WI38 (cell line): ENCODE measurements at regions not wholly inside any gene's neighbourhood (a gene's known extent, or its start where the extent isn't known, plus 50 kb on each side); places are given as distances from the start of the nearest gene placed in this dataset.

ENCODE experiments used
- H3K4me3 ChIP-seq: 2 replicates; pipeline ENCODE4 v1.5.1; 2011; ENCODE audit warnings: low read depth, mild to moderate bottlenecking, control low read depth, low read length
- TF ChIP-seq, protein P1 (sequence below): IDR thresholded peaks from 2 replicates; pipeline ENCODE4 v1.5.1; 2012; ENCODE audit warnings: low read depth, mild to moderate bottlenecking, control low read depth, low read length

GRCh38 chr9:80503671-80504281, 932.0 kb downstream of the TLE4 start:
- no peak overlapping the region for H3K4me3 ChIP-seq
- TF ChIP-seq, protein P1, sequence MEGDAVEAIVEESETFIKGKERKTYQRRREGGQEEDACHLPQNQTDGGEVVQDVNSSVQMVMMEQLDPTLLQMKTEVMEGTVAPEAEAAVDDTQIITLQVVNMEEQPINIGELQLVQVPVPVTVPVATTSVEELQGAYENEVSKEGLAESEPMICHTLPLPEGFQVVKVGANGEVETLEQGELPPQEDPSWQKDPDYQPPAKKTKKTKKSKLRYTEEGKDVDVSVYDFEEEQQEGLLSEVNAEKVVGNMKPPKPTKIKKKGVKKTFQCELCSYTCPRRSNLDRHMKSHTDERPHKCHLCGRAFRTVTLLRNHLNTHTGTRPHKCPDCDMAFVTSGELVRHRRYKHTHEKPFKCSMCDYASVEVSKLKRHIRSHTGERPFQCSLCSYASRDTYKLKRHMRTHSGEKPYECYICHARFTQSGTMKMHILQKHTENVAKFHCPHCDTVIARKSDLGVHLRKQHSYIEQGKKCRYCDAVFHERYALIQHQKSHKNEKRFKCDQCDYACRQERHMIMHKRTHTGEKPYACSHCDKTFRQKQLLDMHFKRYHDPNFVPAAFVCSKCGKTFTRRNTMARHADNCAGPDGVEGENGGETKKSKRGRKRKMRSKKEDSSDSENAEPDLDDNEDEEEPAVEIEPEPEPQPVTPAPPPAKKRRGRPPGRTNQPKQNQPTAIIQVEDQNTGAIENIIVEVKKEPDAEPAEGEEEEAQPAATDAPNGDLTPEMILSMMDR: no peak

GRCh38 chr9:80502306-80502705, 930.5 kb downstream of the TLE4 start:
- TF ChIP-seq, protein P1: no peak
- no peak overlapping the region for H3K4me3 ChIP-seq

DNA sequence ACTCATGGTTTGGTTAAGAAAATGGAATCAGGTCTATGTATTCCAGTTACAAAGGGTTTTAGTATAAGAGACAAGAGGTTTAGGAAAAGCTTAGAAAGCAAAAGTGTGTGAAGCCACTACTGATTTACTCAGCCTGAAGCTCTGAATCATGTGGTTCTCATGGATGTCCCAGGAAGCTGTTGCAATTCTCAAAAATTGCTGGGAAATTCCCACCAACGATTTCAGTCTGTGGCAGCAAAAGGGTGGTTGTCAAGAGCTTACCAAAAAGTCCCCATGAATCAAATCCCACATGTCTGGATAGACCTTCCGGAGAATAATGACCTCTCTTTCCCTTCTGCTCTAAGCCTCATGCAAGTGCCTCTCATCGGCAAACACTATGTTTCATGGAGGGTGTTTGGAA, 929.9 kb downstream of the TLE4 start:
- H3K4me3 ChIP-seq: no peak overlapping the region
- TF ChIP-seq, protein P1: no peak

DNA sequence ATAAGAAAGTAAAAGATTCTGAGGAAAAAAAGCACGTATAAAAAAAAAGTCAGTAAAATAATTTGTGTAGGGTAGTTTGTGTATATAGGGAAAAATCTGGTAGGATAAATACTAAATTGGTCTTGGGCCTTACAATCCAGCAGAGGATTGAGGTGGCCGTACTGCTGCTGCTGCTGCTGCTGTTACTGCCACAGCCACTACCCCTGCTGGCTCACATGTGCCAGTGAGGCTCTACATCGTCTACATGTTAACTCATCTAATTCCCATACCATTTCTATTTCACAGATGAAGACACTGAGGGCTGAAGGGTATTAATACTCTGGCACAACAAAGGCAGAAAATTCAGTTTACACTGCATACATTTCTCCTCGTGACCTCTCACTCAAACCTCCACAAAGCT, 928.5 kb downstream of the TLE4 start:
- TF ChIP-seq, protein P1: no peak
- no peak overlapping the region for H3K4me3 ChIP-seq

DNA sequence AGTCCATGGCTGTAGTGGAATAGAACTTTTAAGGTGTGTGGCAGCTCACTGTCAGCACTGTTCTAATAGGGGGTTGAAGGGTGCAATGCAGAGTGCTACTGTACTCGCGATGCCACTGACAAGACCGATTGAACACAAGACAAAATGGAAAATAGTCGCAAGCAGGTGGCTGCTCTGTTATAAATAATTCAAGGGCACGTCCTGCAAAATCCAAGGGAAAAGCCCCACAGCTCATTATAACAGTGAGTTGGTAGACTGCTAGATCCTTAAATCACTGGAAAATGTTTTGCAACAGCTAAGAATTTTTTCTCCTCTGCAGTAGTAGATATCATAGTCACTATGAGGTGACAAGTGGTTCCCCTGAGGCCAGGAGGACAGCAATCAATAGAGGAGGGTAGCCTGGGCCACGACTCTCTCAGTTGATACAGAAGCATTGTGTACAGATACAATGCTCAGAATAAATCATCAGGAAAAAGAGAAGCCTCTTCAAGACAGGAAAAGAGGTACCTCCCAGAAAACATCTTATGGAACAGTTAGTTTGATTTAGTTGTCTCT, 926.3 kb downstream of the TLE4 start:
- no peak overlapping the region for H3K4me3 ChIP-seq
- TF ChIP-seq, protein P1: no peak

DNA sequence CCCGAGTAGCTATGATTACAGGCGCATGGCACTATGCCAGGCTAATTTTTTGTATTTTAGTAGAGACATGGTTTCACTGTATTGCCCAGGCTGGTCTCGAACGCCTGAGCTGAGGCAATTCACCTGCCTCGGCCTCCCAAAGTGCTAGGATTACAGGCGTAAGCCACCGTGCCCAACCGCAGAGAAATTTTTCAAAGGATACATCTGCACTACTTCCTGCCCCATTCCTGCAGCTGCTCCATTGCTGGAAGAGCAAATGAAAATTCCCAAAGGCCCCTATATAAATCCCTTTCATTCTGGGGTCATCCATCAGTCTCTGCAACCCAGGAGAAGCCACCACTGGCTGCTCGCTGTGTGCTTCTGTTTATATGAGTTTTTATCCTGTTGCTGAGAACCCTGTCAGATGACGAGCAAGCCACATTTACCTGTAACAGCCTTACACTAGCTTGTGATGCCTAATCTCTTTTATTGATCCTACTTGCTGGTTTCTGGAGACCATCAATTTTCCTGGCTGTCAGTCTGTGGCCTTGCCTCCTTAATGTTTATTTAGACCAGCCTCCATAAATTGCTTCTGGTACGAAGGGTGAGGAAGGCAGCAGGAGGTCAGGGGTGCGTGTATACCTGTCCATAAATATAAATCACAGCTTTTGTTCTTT, 925.3 kb downstream of the TLE4 start:
- TF ChIP-seq, protein P1: no peak
- no peak overlapping the region for H3K4me3 ChIP-seq

- no peak overlapping the region for H3K4me3 ChIP-seq
- TF ChIP-seq, protein P1: no peak
Measured at GRCh38 chr9:80493258-80493657, 921.5 kb downstream of the TLE4 start.
